Activated naive CD4-positive, alpha-beta T cell treated with anti-CD3 and anti-CD28 coated beads, Interleukin-2, amount 50 U/mL, for 72 hours (primary cell): ENCODE measurements at regions not wholly inside any gene's neighbourhood (a gene's known extent, or its start where the extent isn't known, plus 50 kb on each side); places are given as distances from the start of the nearest gene placed in this dataset.

ENCODE experiments used
- ATAC-seq, 2 donors: fragments of 150-1000 bp; cut with Tn5 transposase; 2 replicates each; pipeline ENCODE4 v1.10.0; 2021; ENCODE audit warnings: mild to moderate bottlenecking in 2 of 2, moderate library complexity in 2 of 2
- DNase-seq, 2 donors: peaks; one replicate each; pipeline ENCODE4 v3.0.0; 2021 to 2022; ENCODE audit warnings: low spot score in 2 of 2
- H3K27ac Mint-ChIP-seq, 2 donors: one replicate each; pipeline ENCODE4 v1.8.0; 2022; ENCODE audit warnings: mild to moderate bottlenecking in 2 of 2, mixed read lengths in 2 of 2
- H3K36me3 Mint-ChIP-seq, 2 donors: one replicate each; pipeline ENCODE4 v1.8.0; 2022; ENCODE audit warnings: mixed read lengths in 2 of 2
- H3K9me3 Mint-ChIP-seq, 2 donors: one replicate each; pipeline ENCODE4 v1.8.0; 2022; ENCODE audit warnings: mixed read lengths in 2 of 2

GRCh38 chr18:34086370-34086769 is 138.3 kb downstream of the NOL4 start:
- DNase-seq (no peak), ATAC-seq (no peak)
- H3K36me3 Mint-ChIP-seq: no peaks in the 10 kb centered on the region
- peaks cover 9 to 20% of the 10 kb centered on the region in 2 donors for H3K9me3 Mint-ChIP-seq
- no peak overlapping the region for H3K27ac Mint-ChIP-seq

GRCh38 chr18:34085140-34085739 is 139.5 kb downstream of the NOL4 start:
- ATAC-seq: no peak
- Mint-ChIP-seq H3K27ac (no peak overlapping the region), H3K9me3 (peaks cover 5 to 16% of the 10 kb centered on the region in 2 donors), H3K36me3 (no peaks in the 10 kb centered on the region)
- DNase-seq: no peak

- no peak for DNase-seq
- Mint-ChIP-seq H3K36me3 (no peaks in the 10 kb centered on the region), H3K9me3 (peaks cover 3 to 14% of the 10 kb centered on the region in 2 donors), H3K27ac (no peak overlapping the region)
- no peak for ATAC-seq
Observed at GRCh38 chr18:34084635-34085034, 140.1 kb downstream of the NOL4 start.

- ATAC-seq (no peak), DNase-seq (no peak)
- no peak overlapping the region for H3K27ac Mint-ChIP-seq
- H3K36me3 Mint-ChIP-seq: no peaks in the 10 kb centered on the region
- H3K9me3 Mint-ChIP-seq: peaks cover 3 to 15% of the 10 kb centered on the region in 2 donors
Observed at GRCh38 chr18:34083910-34084535, 140.7 kb downstream of the NOL4 start.

- Mint-ChIP-seq H3K9me3 (peaks cover 0 to 9% of the 10 kb centered on the region in 2 donors), H3K27ac (no peak overlapping the region), H3K36me3 (no peaks in the 10 kb centered on the region)
- DNase-seq (no peak), ATAC-seq (no peak)
Observed at GRCh38 chr18:34077599-34077998, 147.1 kb downstream of the NOL4 start.

DNA sequence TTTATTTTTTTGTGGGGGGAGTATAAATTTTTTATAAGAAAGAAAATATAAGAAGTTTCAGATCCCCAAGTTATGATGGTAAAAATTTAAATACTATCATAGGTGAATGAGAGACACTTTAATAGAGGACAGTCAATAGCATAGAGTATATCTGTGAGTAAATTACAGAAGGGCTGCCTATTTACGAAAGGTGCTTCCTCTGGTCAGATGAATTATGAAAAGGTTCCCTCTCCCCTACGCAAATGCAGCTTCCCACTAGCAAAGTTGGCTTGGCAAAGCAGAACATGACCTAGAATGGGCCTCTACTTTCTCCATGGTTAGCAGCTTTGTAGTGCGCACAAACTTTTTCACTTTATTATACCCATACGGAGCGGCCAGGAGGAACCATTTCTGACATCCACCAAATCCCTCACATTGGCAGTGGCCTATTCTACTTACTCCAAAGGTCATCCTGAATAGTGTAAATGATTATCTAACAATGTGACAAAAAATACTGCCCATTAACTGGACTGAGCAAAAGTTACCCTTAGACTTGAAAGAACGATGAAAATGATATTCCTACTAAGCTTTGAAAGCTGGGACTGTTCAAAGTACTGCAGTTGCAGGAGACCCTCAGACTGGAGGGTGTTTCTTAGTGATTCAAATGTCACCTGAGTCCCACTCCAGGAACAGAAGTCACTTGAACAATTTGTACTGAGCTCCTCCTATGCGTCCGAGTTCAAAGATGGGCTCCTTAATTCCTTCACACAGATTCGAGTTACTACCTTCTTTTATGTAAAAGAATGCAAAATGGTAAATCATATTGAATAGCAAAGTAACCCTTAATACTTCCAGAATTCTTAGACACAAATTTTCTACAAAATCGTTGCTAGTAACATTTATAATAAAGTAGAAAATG is 148.5 kb downstream of the NOL4 start:
- ATAC-seq: no peak
- peaks cover 0 to 9% of the 10 kb centered on the region in 2 donors for H3K9me3 Mint-ChIP-seq
- H3K27ac Mint-ChIP-seq: no peak overlapping the region
- DNase-seq: no peak
- H3K36me3 Mint-ChIP-seq: no peaks in the 10 kb centered on the region

- no peak for ATAC-seq
Observed at GRCh38 chr18:34061226-34061625, 163.5 kb downstream of the NOL4 start.

GRCh38 chr18:34055227-34055626 is 169.5 kb downstream of the NOL4 start:
- ATAC-seq (no peak), DNase-seq (no peak)
- peaks cover 13 to 32% of the 10 kb centered on the region in 2 donors for H3K9me3 Mint-ChIP-seq
- H3K27ac Mint-ChIP-seq: no peak overlapping the region
- H3K36me3 Mint-ChIP-seq: peaks cover 0 to 14% of the 10 kb centered on the region in 2 donors

More at GRCh38 chr18:34061226-34061625, 163.5 kb downstream of the NOL4 start:
- H3K27ac Mint-ChIP-seq: no peak overlapping the region
- peaks cover 13 to 21% of the 10 kb centered on the region in 2 donors for H3K9me3 Mint-ChIP-seq
- peaks cover 0 to 5% of the 10 kb centered on the region in 2 donors for H3K36me3 Mint-ChIP-seq
- DNase-seq: no peak

DNA sequence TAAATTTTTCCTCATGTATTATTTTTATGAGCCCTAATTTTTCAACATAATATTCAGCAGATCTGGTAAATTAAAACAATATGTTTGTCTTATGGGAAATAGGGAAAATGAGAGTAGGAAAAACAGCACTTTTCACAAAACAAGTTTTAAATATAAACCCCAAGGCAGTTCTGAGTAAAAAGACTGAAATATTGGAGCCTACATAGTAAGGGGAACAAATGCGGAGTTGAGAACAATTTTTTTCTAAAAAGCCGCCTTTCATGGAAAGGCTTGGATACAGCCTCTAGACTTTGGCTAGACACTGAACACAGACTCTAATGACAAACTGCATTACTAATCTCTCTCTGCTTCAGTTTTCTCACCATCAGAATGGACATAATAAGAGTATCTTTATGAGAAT is 174.1 kb downstream of the NOL4 start:
- DNase-seq (no peak), ATAC-seq (no peak)
- Mint-ChIP-seq H3K27ac (no peak overlapping the region), H3K36me3 (peaks cover 0 to 4% of the 10 kb centered on the region in 2 donors), H3K9me3 (peaks cover 8 to 10% of the 10 kb centered on the region in 2 donors)

- ATAC-seq (no peak), DNase-seq (no peak)
- Mint-ChIP-seq H3K27ac (no peak overlapping the region), H3K9me3 (peaks cover 5 to 6% of the 10 kb centered on the region in 2 donors), H3K36me3 (no peaks in the 10 kb centered on the region)
Observed at GRCh38 chr18:34049511-34049910, 175.2 kb downstream of the NOL4 start.

DNA sequence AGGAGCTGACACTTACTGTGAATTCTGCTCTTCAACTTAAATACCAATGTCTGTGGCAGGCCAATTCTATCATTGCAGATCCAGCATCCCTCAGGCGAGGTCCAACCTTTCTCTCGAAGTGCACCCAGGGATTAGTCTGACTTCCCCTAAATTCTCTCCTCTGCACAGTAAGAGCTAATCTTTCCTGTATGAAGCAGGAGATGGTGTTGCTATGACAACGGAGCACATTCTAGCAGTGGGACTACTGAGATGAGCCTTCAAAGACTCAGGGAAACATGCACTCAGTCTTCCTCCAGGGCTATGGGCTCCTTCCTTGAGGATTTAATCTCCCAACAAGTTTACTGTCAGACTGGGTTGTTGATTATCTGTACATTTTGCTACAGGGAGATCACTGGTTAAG is 176.3 kb downstream of the NOL4 start:
- ATAC-seq (no peak), DNase-seq (no peak)
- peaks cover 5 to 6% of the 10 kb centered on the region in 2 donors for H3K9me3 Mint-ChIP-seq
- H3K27ac Mint-ChIP-seq: no peak overlapping the region
- H3K36me3 Mint-ChIP-seq: no peaks in the 10 kb centered on the region

DNA sequence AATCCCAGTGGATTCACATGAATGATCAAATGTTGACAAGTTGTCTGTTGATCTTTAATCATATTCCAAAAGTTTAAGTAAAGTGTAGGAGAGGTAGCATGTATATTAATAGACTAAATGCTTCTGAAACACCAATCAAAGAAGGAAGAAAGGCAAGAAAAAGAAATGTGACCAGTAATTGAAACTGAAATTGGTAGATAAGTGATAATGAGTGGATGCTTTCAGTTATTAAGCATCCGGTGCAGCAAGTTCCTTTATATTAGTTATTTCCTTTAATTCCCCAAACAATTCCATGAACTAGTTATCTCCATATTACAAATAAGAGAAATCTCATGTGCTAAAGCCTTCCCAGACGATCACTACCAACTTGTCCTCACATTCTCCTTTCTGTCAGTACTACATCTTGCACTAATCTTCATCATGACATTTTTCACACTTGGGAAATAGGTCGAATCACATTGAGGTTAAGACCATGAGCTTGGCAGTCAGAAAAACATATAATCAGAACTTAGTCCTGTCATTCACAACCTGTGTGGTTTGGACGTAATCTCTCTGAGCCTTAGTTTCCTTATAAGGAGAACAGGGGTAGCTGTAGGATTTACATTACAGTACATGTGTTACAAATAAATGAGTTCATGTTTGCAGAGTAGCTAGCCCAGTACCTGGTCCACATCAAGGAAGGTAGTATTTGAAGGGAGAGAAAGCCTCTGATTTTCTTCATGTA is 182.1 kb downstream of the NOL4 start:
- DNase-seq (no peak), ATAC-seq (no peak)
- no peaks in the 10 kb centered on the region for H3K36me3 Mint-ChIP-seq
- peaks cover 6 to 13% of the 10 kb centered on the region in 2 donors for H3K9me3 Mint-ChIP-seq
- H3K27ac Mint-ChIP-seq: no peak overlapping the region

DNA sequence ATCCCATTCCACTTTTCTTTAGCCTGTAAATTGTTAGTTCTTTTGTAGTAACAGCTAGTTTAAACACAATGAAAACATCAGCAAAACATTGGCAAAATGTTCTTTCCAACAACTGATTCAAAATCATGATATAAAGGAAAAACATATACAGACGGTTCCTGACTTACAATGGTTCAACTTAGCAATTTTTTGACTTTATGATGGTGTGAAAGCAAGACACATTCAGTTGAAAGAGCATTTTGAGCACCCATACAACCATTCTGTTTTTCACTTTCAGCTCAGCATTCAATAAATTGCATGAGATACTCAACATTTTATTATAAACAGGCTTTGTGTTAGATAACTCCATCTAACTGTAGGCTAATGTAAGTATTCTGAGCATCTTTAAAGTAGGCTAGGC is 185.1 kb downstream of the NOL4 start:
- Mint-ChIP-seq H3K27ac (no peak overlapping the region), H3K9me3 (peaks cover 6 to 18% of the 10 kb centered on the region in 2 donors), H3K36me3 (no peaks in the 10 kb centered on the region)
- DNase-seq: no peak
- no peak for ATAC-seq

GRCh38 chr18:34039201-34039600 is 185.5 kb downstream of the NOL4 start:
- ATAC-seq (no peak), DNase-seq (no peak)
- H3K9me3 Mint-ChIP-seq: peaks cover 6 to 18% of the 10 kb centered on the region in 2 donors
- H3K36me3 Mint-ChIP-seq: no peaks in the 10 kb centered on the region
- H3K27ac Mint-ChIP-seq: no peak overlapping the region

DNA sequence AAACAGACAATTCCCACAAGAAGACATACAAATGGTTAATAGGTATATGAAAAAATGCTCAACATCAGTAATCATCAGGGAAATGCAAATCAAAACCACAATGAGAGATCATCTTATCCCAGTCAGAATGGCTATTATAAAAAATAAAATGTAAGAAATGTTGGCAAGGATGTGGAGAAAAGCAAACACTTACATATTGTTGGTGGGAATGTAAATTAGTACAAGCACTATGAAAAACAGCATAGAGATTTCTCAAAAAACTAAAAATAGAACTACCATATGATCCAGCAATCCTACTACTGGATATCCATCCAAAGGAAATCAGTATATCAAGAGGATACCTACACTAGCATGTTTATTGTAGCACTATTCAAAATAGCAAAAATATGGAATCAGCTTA is 186.6 kb downstream of the NOL4 start:
- Mint-ChIP-seq H3K9me3 (peaks cover 15 to 26% of the 10 kb centered on the region in 2 donors), H3K36me3 (no peaks in the 10 kb centered on the region), H3K27ac (no peak overlapping the region)
- no peak for ATAC-seq
- DNase-seq: no peak

- no peak for ATAC-seq
- Mint-ChIP-seq H3K36me3 (no peaks in the 10 kb centered on the region), H3K9me3 (peaks cover 9 to 22% of the 10 kb centered on the region in 2 donors), H3K27ac (no peak overlapping the region)
- DNase-seq: no peak
Observed at GRCh38 chr18:34033968-34034367, 190.7 kb downstream of the NOL4 start.

DNA sequence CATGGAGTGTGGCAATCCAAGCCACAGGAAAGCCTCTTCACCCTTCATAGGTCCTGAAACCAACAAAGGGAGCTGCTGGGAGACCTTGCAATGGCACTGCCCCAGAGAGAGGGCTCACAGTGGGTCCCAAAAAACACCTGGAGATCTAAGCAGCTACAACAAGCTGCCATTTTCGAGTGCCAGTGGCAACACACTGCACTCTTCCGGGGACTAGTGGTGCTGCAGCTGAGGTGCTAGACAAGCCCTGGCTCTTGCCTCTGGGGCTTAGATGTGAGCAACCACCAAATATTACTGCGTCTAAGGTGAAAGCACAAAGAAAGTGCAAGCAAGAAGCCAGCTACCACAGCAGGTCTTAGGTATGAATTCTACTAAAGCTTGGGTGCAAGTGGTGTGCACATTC is 192.9 kb downstream of the NOL4 start:
- Mint-ChIP-seq H3K27ac (no peak overlapping the region), H3K9me3 (peaks cover 9 to 18% of the 10 kb centered on the region in 2 donors), H3K36me3 (no peaks in the 10 kb centered on the region)
- ATAC-seq: no peak
- no peak for DNase-seq
